Choroid plexus epithelial cell (primary cell): ENCODE measurements at regions not wholly inside any gene's neighbourhood (a gene's known extent, or its start where the extent isn't known, plus 50 kb on each side); places are given as distances from the start of the nearest gene placed in this dataset.

ENCODE experiments used
- DNase-seq: peaks from one replicate; pipeline ENCODE4 v3.0.0-alpha.2; 2010; ENCODE audit warnings: low read depth
- H3K4me3 ChIP-seq: 2 replicates; pipeline ENCODE4 v1.5.1; 2011; ENCODE audit warnings: low read depth, mild to moderate bottlenecking, control low read depth, low read length, moderate library complexity
- TF ChIP-seq, protein P1 (sequence below): conservative IDR thresholded peaks from 2 replicates; pipeline ENCODE4 v1.5.1; 2011; ENCODE audit warnings: low read depth, mild to moderate bottlenecking, control low read depth, inconsistent platforms, low read length, moderate library complexity

DNA sequence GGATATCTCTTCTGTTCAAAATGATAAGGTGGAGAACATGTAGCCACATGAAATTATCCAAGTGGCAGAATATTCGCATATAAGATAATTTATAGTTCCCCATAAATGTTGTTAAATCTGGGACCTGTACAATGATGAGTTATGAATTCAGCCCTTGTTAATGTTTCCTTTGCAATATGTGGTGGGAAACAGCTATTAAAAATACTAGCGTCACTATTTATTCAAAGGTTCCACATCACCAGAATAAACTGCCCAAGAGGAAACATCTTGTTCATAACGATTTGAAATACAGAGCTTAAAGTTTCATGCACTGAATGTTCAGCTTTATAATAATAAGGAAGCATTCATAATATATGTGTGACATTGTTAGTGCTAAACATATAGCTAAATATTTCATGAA is 223.9 kb upstream of the TCF4 start:
- TF ChIP-seq, protein P1, sequence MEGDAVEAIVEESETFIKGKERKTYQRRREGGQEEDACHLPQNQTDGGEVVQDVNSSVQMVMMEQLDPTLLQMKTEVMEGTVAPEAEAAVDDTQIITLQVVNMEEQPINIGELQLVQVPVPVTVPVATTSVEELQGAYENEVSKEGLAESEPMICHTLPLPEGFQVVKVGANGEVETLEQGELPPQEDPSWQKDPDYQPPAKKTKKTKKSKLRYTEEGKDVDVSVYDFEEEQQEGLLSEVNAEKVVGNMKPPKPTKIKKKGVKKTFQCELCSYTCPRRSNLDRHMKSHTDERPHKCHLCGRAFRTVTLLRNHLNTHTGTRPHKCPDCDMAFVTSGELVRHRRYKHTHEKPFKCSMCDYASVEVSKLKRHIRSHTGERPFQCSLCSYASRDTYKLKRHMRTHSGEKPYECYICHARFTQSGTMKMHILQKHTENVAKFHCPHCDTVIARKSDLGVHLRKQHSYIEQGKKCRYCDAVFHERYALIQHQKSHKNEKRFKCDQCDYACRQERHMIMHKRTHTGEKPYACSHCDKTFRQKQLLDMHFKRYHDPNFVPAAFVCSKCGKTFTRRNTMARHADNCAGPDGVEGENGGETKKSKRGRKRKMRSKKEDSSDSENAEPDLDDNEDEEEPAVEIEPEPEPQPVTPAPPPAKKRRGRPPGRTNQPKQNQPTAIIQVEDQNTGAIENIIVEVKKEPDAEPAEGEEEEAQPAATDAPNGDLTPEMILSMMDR = no peak
- DNase-seq = no peak
- H3K4me3 ChIP-seq = no peak overlapping the region

DNA sequence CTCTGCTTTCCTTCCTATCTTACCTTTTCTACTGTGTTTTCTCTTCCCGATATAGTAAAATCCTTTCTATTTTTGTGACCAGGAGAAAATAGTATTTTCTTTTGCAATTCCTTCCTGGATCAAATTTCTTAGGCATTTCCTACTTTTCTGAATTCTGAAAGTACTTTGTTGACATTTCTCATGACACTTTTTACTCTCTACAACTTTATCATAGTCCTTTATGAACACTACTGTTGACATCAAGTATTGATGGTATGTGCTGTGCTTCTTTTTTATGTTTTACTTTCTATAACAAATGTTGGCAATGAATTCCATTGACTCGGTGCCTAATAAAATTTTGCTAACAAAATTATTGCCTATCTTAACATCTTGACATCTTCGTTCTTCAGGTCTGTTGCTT is 217.7 kb upstream of the TCF4 start:
- no peak overlapping the region for H3K4me3 ChIP-seq
- TF ChIP-seq, protein P1 = no peak
- no peak for DNase-seq

DNA sequence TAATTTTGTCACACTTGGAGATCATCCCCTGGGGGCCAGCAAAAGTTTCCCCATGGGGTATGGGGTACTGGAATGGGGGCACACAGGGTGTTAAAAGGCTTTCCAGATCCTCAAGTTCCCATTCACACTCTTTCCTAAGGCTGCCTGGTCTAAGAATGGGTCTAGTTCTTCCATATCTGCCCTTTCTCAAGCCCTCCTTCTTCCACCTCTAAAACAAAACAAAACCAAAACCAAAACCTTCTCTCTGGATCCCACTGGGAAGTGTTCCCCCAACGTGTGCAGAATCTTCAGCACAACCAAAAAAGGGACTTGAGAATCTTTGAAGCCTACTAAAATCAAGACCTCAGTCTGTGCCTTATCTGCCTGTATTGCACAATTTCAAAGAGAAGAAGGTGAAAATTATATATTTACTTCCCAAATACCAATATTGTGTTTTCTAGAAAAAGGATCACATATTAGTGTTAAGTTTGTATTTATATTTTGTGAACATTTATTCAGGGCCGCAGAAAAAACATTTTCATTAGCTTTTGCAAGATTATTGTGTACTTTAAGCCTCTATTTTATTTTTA is 207.2 kb upstream of the TCF4 start:
- TF ChIP-seq, protein P1 = no peak
- peak; percentile 23 for DNase-seq
- H3K4me3 ChIP-seq = no peak overlapping the region

DNA sequence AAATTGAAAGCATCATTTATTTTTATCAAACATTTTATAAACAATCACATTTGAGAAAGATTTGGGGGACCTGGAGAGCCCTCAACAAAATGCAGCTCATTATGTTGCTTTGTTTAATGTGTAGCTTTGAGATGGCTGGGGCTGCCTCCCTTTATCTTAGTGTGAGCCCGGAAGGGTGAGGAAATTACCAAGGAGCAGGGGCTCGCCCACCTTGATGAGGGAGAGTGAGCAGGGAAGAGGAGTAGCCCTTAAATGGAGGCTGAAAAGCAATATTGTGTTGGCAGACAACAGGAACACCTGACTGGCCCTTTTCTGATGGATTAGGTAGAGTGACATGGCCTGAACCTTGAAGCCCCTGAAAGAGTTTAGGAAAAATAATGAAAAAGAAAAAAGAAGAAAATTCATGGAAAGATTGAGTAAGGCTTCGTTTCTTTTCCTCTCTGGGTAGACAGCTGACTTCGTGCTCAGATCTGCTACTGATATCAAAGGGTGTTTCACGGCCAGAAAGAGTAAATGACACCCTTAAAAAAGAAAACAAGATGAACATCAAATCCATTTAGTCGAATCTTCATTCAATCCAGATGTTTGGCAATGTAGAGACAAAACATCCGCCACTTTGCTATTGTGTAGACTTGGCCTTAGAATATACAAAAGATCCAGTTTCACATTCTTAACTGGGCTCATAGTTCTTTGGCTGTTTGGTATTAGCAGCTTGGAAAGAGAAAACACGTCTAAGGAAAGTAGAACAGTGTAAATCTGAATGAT is 206.5 kb upstream of the TCF4 start:
- DNase-seq = peak; percentile 55
- TF ChIP-seq, protein P1 = no peak
- H3K4me3 ChIP-seq = no peak overlapping the region

DNA sequence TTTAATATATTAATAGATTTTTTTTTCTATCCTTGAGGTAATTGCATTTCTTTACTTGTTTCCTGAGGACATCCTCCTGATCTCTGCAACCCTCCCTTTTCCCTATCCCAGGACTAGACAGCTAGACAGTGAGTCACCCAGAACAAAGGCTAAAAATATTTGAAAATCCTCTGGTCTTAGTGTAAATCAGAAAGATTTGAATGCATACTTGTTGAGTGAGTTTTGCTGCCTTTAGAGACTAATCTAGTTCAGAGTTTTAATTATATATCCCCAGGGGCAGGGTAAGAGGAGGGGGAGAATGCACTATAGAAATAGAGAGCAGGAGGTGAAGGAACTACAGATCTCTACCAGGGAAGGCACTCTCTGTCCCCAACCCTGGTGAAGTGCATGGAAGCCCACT is 202.3 kb upstream of the TCF4 start:
- peak; percentile 83 for DNase-seq
- no peak overlapping the region for H3K4me3 ChIP-seq
- TF ChIP-seq, protein P1 = no peak

DNA sequence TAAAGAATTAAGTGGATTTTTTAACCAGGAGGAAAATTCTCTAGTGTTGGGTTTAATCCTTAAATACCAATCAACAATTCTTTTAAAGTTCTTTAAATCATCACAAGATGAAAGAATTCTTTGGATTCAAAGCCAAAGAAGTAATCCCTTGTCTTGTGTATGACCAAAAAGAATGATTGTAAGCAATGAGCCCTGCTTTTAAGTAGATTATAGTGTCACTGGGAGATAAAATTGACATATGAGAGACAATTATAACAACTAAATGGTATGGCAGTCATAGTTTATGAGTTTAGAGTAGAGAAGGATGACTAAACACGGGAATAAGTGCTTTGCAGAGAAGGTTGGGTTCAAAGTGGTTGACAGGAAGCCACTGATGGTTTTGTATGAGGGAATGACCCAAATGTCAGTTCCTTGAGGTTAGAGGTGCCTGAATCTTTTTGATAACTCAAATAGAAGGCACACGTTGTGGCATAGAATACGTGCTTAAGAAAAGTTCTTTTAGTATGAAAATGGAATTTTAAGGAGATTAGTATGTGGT is 199.6 kb upstream of the TCF4 start:
- DNase-seq = no peak
- no peak overlapping the region for H3K4me3 ChIP-seq

More for the DNA sequence above, 199.6 kb upstream of the TCF4 start:
- TF ChIP-seq, protein P1 = no peak
